A673 (cell line): ENCODE measurements at regions not wholly inside any gene's neighbourhood (a gene's known extent, or its start where the extent isn't known, plus 50 kb on each side); places are given as distances from the start of the nearest gene placed in this dataset.

Source experiments
- CTCF ChIP-seq: fragments of 300-800, 200-600 bp; sonication (generic); conservative IDR thresholded peaks from 2 replicates; pipeline ENCODE4 v1.5.1; 2017; ENCODE audit warnings: low read depth, mild to moderate bottlenecking, antibody characterized with exemption, low read length, moderate library complexity, mixed read lengths
- EZH2 ChIP-seq: fragments of 200-600 bp; sonication (generic); IDR thresholded peaks from 2 replicates; pipeline ENCODE4 v1.6.1; 2017; ENCODE audit warnings: borderline replicate concordance, low read depth, mild to moderate bottlenecking, mixed read lengths, antibody characterized with exemption, low read length; ENCODE audit not compliant: poor library complexity, severe bottlenecking

- TF ChIP-seq CTCF (no peak), EZH2 (no peak)
These were observed 151.7 kb upstream of the PLET1 start for GRCh38 chr11:112412383-112412782.
